WTC11 (cell line): ENCODE measurements at regions not wholly inside any gene's neighbourhood (a gene's known extent, or its start where the extent isn't known, plus 50 kb on each side); places are given as distances from the start of the nearest gene placed in this dataset.

Source experiments
- ATAC-seq: fragments of 200-7000 bp; cut with Tn5 transposase; 2 replicates; pipeline ENCODE4 v1.10.0; 2021; ENCODE audit warnings: mild to moderate bottlenecking, moderate library complexity
- CTCF ChIA-PET: fragments of 300-600 bp; sonication (Branson Sonifier 250); formaldehyde crosslinking; loops from one replicate; lab custom pipeline; 2021; ENCODE audit warnings: antibody characterized with exemption; lab: Charles Lee
- POLR2A ChIA-PET: fragments of 350-600 bp; sonication (Branson Sonifier 250); formaldehyde crosslinking; loops from one replicate; lab custom pipeline; 2021; ENCODE audit warnings: antibody characterized with exemption; lab: Charles Lee
- DNase-seq: peaks from one replicate; pipeline ENCODE4 v3.0.0; 2021; ENCODE audit warnings: low spot score
- H3K27ac Mint-ChIP-seq: 2 replicates; pipeline ENCODE4 v1.8.0; 2021; ENCODE audit warnings: mixed read lengths
- H3K27me3 Mint-ChIP-seq: 2 replicates; pipeline ENCODE4 v1.8.0; 2021; ENCODE audit warnings: low read depth, mild to moderate bottlenecking, moderate library complexity, mixed read lengths
- H3K36me3 Mint-ChIP-seq: 2 replicates; pipeline ENCODE4 v1.8.0; 2021; ENCODE audit warnings: mixed read lengths
- H3K4me1 Mint-ChIP-seq: 2 replicates; pipeline ENCODE4 v1.8.0; 2022; ENCODE audit warnings: mixed read lengths
- H3K4me3 Mint-ChIP-seq: 2 replicates; pipeline ENCODE4 v1.8.0; 2021; ENCODE audit warnings: mild to moderate bottlenecking, moderate library complexity, mixed read lengths
- H3K9me3 Mint-ChIP-seq: 2 replicates; pipeline ENCODE4 v1.8.0; 2021; ENCODE audit warnings: mixed read lengths
- CDX4 ChIP-seq: fragments of 250-450 bp; sonication (Bioruptor Pico); IDR thresholded peaks from 2 replicates; pipeline ENCODE4 v1.9.0; 2021; ENCODE audit warnings: moderate library complexity, mild to moderate bottlenecking, inconsistent platforms, borderline replicate concordance
- ELF4 ChIP-seq: sonication (generic); formaldehyde crosslinking; IDR thresholded peaks from 2 replicates; pipeline ENCODE4 v1.8.1; 2022; ENCODE audit warnings: low read depth, mild to moderate bottlenecking, moderate library complexity, missing genetic modification reagents
- FOXK1 ChIP-seq: sonication (generic); formaldehyde crosslinking; IDR thresholded peaks from 2 replicates; pipeline ENCODE4 v1.8.0; 2022; ENCODE audit warnings: mild to moderate bottlenecking, moderate library complexity, missing genetic modification reagents
- HMGXB4 ChIP-seq: sonication (generic); formaldehyde crosslinking; IDR thresholded peaks from 2 replicates; pipeline ENCODE4 v1.8.1; 2023; ENCODE audit warnings: mild to moderate bottlenecking, moderate library complexity, missing genetic modification reagents
- IRF1 ChIP-seq: sonication (generic); formaldehyde crosslinking; IDR thresholded peaks from 2 replicates; pipeline ENCODE4 v1.8.0; 2023; ENCODE audit warnings: missing genetic modification reagents
- IRF2 ChIP-seq: sonication (generic); formaldehyde crosslinking; IDR thresholded peaks from 2 replicates; pipeline ENCODE4 v1.8.0; 2022; ENCODE audit warnings: low read depth, missing genetic modification reagents, borderline replicate concordance
- JAZF1 ChIP-seq: fragments of 250-450 bp; sonication (Bioruptor Pico); IDR thresholded peaks from 2 replicates; pipeline ENCODE4 v1.9.0; 2021; ENCODE audit warnings: moderate library complexity, mild to moderate bottlenecking, inconsistent platforms
- MAX ChIP-seq: sonication (generic); formaldehyde crosslinking; IDR thresholded peaks from 2 replicates; pipeline ENCODE4 v1.8.0; 2022; ENCODE audit warnings: mild to moderate bottlenecking, missing genetic modification reagents
- NR3C1 ChIP-seq: sonication (generic); formaldehyde crosslinking; conservative IDR thresholded peaks from 2 replicates; pipeline ENCODE4 v1.8.1; 2023; ENCODE audit warnings: low read depth, mild to moderate bottlenecking, missing genetic modification reagents
- PREB ChIP-seq: sonication (generic); formaldehyde crosslinking; IDR thresholded peaks from 2 replicates; pipeline ENCODE4 v1.8.1; 2022; ENCODE audit warnings: mild to moderate bottlenecking, missing genetic modification reagents, moderate library complexity, borderline replicate concordance
- RORB ChIP-seq: fragments of 250-450 bp; sonication (Bioruptor Pico); IDR thresholded peaks from 2 replicates; pipeline ENCODE4 v1.9.0; 2021; ENCODE audit warnings: mild to moderate bottlenecking
- SMAD3 ChIP-seq: sonication (generic); formaldehyde crosslinking; IDR thresholded peaks from 2 replicates; pipeline ENCODE4 v1.8.0; 2022; ENCODE audit warnings: missing genetic modification reagents, mild to moderate bottlenecking, borderline replicate concordance
- STAT6 ChIP-seq: sonication (generic); formaldehyde crosslinking; conservative IDR thresholded peaks from 2 replicates; pipeline ENCODE4 v1.8.1; 2023; ENCODE audit warnings: mild to moderate bottlenecking, low read depth, missing genetic modification reagents, moderate library complexity
- ZNF281 ChIP-seq: sonication (generic); formaldehyde crosslinking; IDR thresholded peaks from 2 replicates; pipeline ENCODE4 v1.8.0; 2023; ENCODE audit warnings: mild to moderate bottlenecking, missing genetic modification reagents
- ZNF317 ChIP-seq: sonication (generic); formaldehyde crosslinking; IDR thresholded peaks from 2 replicates; pipeline ENCODE4 v1.8.1; 2023; ENCODE audit warnings: low read depth, mild to moderate bottlenecking, moderate library complexity, missing genetic modification reagents, borderline replicate concordance
- ZNF396 ChIP-seq: fragments of 250-450 bp; sonication (Bioruptor Pico); IDR thresholded peaks from 2 replicates; pipeline ENCODE4 v1.8.0; 2021; ENCODE audit warnings: mild to moderate bottlenecking, moderate library complexity, borderline replicate concordance
- ZNF416 ChIP-seq: fragments of 250-450 bp; sonication (Bioruptor Pico); IDR thresholded peaks from 2 replicates; pipeline ENCODE4 v1.9.0; 2021; ENCODE audit warnings: mild to moderate bottlenecking, inconsistent platforms
- ZSCAN18 ChIP-seq: fragments of 250-450 bp; sonication (Bioruptor Pico); IDR thresholded peaks from 2 replicates; pipeline ENCODE4 v2.1.2; 2022; ENCODE audit warnings: mild to moderate bottlenecking, moderate library complexity

GRCh38 chr6:76532647-76533046, 460.2 kb upstream of the IMPG1 start (continued):
- TF ChIP-seq ZNF317, result no peak
- TF ChIP-seq ZSCAN18 (CRISPR knock-in tag), result no peak
- TF ChIP-seq PREB (CRISPR knock-in tag), result no peak
- no peak for TF ChIP-seq NR3C1
- no peak for TF ChIP-seq IRF1 (CRISPR knock-in tag)
- no peak for TF ChIP-seq ZNF396 (CRISPR knock-in tag)
- TF ChIP-seq SMAD3 (CRISPR knock-in tag), result no peak
- no peak for TF ChIP-seq ELF4 (CRISPR knock-in tag)

GRCh38 chr6:76518443-76518842, 446.0 kb upstream of the IMPG1 start:
- ATAC-seq (no peak), DNase-seq (no peak)
- Mint-ChIP-seq H3K36me3 (peaks cover 12% of the 10 kb centered on the region), H3K4me3 (no peak overlapping the region), H3K27me3 (no peaks in the 10 kb centered on the region), H3K9me3 (peaks cover 28% of the 10 kb centered on the region), H3K27ac (no peak overlapping the region), H3K4me1 (no peaks in the 10 kb centered on the region)
- no peak for TF ChIP-seq JAZF1
- no peak for TF ChIP-seq STAT6 (CRISPR knock-in tag)
- ChIA-PET CTCF (interaction anchor here (0.5 kb wide), 1 partner anchor 708 kb away, joined by 5 read pairs; no protein-coding TSS in a partner anchor), POLR2A (no interaction called here)

- Mint-ChIP-seq H3K4me1 (no peaks in the 10 kb centered on the region), H3K27me3 (no peaks in the 10 kb centered on the region; the same call in 1 of the 2 replicates), H3K27ac (no peak overlapping the region), H3K36me3 (peaks cover 15% of the 10 kb centered on the region), H3K9me3 (peaks cover 34% of the 10 kb centered on the region), H3K4me3 (no peak overlapping the region)
- CTCF ChIA-PET, result no interaction called here
- DNase-seq (no peak), ATAC-seq (no peak)
- POLR2A ChIA-PET, result no interaction called here
- TF ChIP-seq RORB (no peak), IRF1 (CRISPR knock-in tag) (no peak), ZSCAN18 (CRISPR knock-in tag) (no peak), MAX (CRISPR knock-in tag) (no peak), IRF2 (CRISPR knock-in tag) (no peak), CDX4 (CRISPR knock-in tag) (no peak), HMGXB4 (CRISPR knock-in tag) (no peak), FOXK1 (no peak), ZNF281 (CRISPR knock-in tag) (no peak), ZNF416 (CRISPR knock-in tag) (no peak), ZNF396 (CRISPR knock-in tag) (no peak)
Observed at GRCh38 chr6:76516924-76517323, 444.5 kb upstream of the IMPG1 start.
